H1 (cell line): ENCODE measurements at regions not wholly inside any gene's neighbourhood (a gene's known extent, or its start where the extent isn't known, plus 50 kb on each side); places are given as distances from the start of the nearest gene placed in this dataset.

Source experiments
- CTCF ChIA-PET: fragments of 300-600 bp; sonication (Branson Sonifier 250); formaldehyde crosslinking; loops from one replicate; lab custom pipeline; 2021; ENCODE audit not compliant: partially characterized antibody; lab: Charles Lee
- POLR2A ChIA-PET: fragments of 300-600 bp; sonication (Branson Sonifier 250); formaldehyde crosslinking; loops from one replicate; lab custom pipeline; 2021; ENCODE audit warnings: inconsistent platforms; ENCODE audit not compliant: partially characterized antibody; lab: Charles Lee
- DNase-seq, 2 experiments: peaks; one replicate each; pipeline versions ENCODE4 v3.0.0 to v3.0.0-alpha.2; 2010 to 2022; ENCODE audit warnings: low spot score in 2 of 2, low read depth in 1 of 2, mixed read lengths in 1 of 2
- FAIRE-seq: peaks from 2 replicates; lab custom pipeline; 2011; peaks lifted over from hg19 to GRCh38; lab: Jason Lieb, UNC
- H2AFZ ChIP-seq: 2 replicates; pipeline ENCODE4 v1.8.1; 2012; ENCODE audit warnings: low read length, inconsistent platforms
- H2AK5ac ChIP-seq: 2 replicates; pipeline ENCODE4 v1.6.1; 2013; ENCODE audit warnings: low read depth, low read length
- H2BK120ac ChIP-seq: replicated peaks from 2 replicates; pipeline ENCODE3; 2013; ENCODE audit warnings: low read depth, low read length, inconsistent platforms
- H2BK12ac ChIP-seq: 2 replicates; pipeline ENCODE4 v1.6.1; 2013; ENCODE audit warnings: low read depth, low read length
- H2BK15ac ChIP-seq: 2 replicates; pipeline ENCODE4 v1.6.1; 2013; ENCODE audit warnings: low read length
- H2BK20ac ChIP-seq: 2 replicates; pipeline ENCODE4 v1.6.1; 2013; ENCODE audit warnings: low read length
- H2BK5ac ChIP-seq: 2 replicates; pipeline ENCODE4 v1.6.1; 2013; ENCODE audit warnings: low read depth, low read length
- H3K14ac ChIP-seq: 2 replicates; pipeline ENCODE4 v1.6.1; 2013; ENCODE audit warnings: inconsistent platforms; ENCODE audit not compliant: insufficient read length
- H3K18ac ChIP-seq: 2 replicates; pipeline ENCODE4 v1.6.1; 2013; ENCODE audit warnings: low read length; ENCODE audit errors: extremely low read depth
- H3K23ac ChIP-seq: 2 replicates; pipeline ENCODE4 v1.6.1; 2013; ENCODE audit warnings: inconsistent platforms; ENCODE audit not compliant: insufficient read length
- H3K23me2 ChIP-seq: 2 replicates; pipeline ENCODE4 v1.6.1; 2013; ENCODE audit warnings: low read depth, low read length
- H3K27ac ChIP-seq: 2 replicates; pipeline ENCODE4 v1.6.1; 2011; ENCODE audit warnings: low read depth, low read length, inconsistent platforms
- H3K27me3 ChIP-seq, 4 experiments: replicated peaks in 1 of 4; 1 replicate in 1 of 4; 2 replicates in 3 of 4; pipeline versions ENCODE4 v1.6.1 to v1.8.1; 2011 to 2013; ENCODE audit warnings: low read length in 3 of 4, mild to moderate bottlenecking in 3 of 4, inconsistent platforms in 2 of 4, mixed read lengths in 2 of 4, moderate library complexity in 1 of 4; ENCODE audit not compliant: control insufficient read depth in 3 of 4, insufficient read depth in 3 of 4; ENCODE audit errors: extremely low read depth in 1 of 4
- H3K36me3 ChIP-seq, 4 experiments: 2 replicates each; pipeline versions ENCODE4 v1.6.1 to v1.8.1; 2011 to 2013; ENCODE audit warnings: mild to moderate bottlenecking in 4 of 4, low read length in 3 of 4, moderate library complexity in 2 of 4, control low read depth in 1 of 4, inconsistent platforms in 1 of 4; ENCODE audit not compliant: insufficient read depth in 4 of 4, control insufficient read depth in 2 of 4
- H3K4ac ChIP-seq: replicated peaks from 2 replicates; pipeline ENCODE3; 2013; ENCODE audit warnings: low read length, low read depth, mixed read lengths, inconsistent platforms; ENCODE audit not compliant: insufficient read length
- H3K4me1 ChIP-seq, 4 experiments: replicated peaks in 1 of 4; 1 replicate in 1 of 4; 2 replicates in 3 of 4; pipeline versions ENCODE4 v1.6.1 to v1.8.1; 2011 to 2013; ENCODE audit warnings: low read length in 3 of 4, inconsistent platforms in 2 of 4, mixed read lengths in 1 of 4; ENCODE audit not compliant: insufficient read depth in 4 of 4, control insufficient read depth in 3 of 4
- H3K4me2 ChIP-seq, 2 experiments: 2 replicates each; pipeline versions ENCODE4 v1.6.1 to v1.8.1; 2011 to 2013; ENCODE audit warnings: low read depth in 2 of 2, low read length in 2 of 2, control low read depth in 1 of 2, inconsistent platforms in 1 of 2, mild to moderate bottlenecking in 1 of 2; ENCODE audit not compliant: insufficient read depth in 1 of 2
- H3K4me3 ChIP-seq, 4 experiments: fragments of 200-600, 300-600 bp in 1 of 4; sonication (generic), shearing (Covaris generic), sonication (Bioruptor Twin) in 1 of 4; 2 replicates each; pipeline versions ENCODE4 v1.5.1 to v1.8.1; 2011 to 2016; ENCODE audit warnings: low read length in 4 of 4, low read depth in 3 of 4, control low read depth in 2 of 4, inconsistent platforms in 2 of 4, mild to moderate bottlenecking in 2 of 4, mixed read lengths in 1 of 4, moderate library complexity in 1 of 4; ENCODE audit not compliant: insufficient read depth in 2 of 4; ENCODE audit errors: extremely low read depth in 1 of 4
- H3K56ac ChIP-seq: replicated peaks from 2 replicates; pipeline ENCODE3; 2013; ENCODE audit warnings: low read depth, mild to moderate bottlenecking, mixed read lengths, low read length, inconsistent platforms; ENCODE audit not compliant: insufficient read length
- H3K79me1 ChIP-seq: 2 replicates; pipeline ENCODE4 v1.6.1; 2013; ENCODE audit warnings: low read depth, low read length, control low read depth
- H3K79me2 ChIP-seq, 2 experiments: 2 replicates each; pipeline versions ENCODE4 v1.6.1 to v1.8.1; 2012 to 2013; ENCODE audit warnings: low read length in 2 of 2, mild to moderate bottlenecking in 2 of 2, inconsistent platforms in 1 of 2; ENCODE audit not compliant: insufficient read depth in 2 of 2, control insufficient read depth in 1 of 2
- H3K9ac ChIP-seq, 4 experiments: replicated peaks in 1 of 4; 1 replicate in 1 of 4; 2 replicates in 3 of 4; pipeline versions ENCODE4 v1.6.1 to v1.8.1; 2011 to 2013; ENCODE audit warnings: low read depth in 3 of 4, low read length in 3 of 4, control low read depth in 2 of 4, mild to moderate bottlenecking in 2 of 4, moderate library complexity in 2 of 4, inconsistent platforms in 1 of 4; ENCODE audit errors: extremely low read depth in 1 of 4
- H3K9me3 ChIP-seq, 2 experiments: 2 replicates each; pipeline versions ENCODE4 v1.6.1 to v1.8.1; 2012 to 2013; ENCODE audit warnings: mild to moderate bottlenecking in 2 of 2, moderate library complexity in 2 of 2, control low read depth in 1 of 2, inconsistent platforms in 1 of 2, low read depth in 1 of 2, low read length in 1 of 2, mixed read lengths in 1 of 2; ENCODE audit not compliant: insufficient read depth in 2 of 2
- H4K20me1 ChIP-seq, 2 experiments: replicated peaks in 1 of 2; 2 replicates each; pipeline versions ENCODE3 to v1.8.1; 2011 to 2013; ENCODE audit warnings: inconsistent platforms in 2 of 2, low read length in 2 of 2, mild to moderate bottlenecking in 1 of 2; ENCODE audit not compliant: insufficient read depth in 2 of 2, control insufficient read depth in 1 of 2
- H4K5ac ChIP-seq: 2 replicates; pipeline ENCODE4 v1.6.1; 2013; ENCODE audit warnings: low read length, low read depth, mixed read lengths, inconsistent platforms; ENCODE audit not compliant: insufficient read length
- H4K8ac ChIP-seq: 2 replicates; pipeline ENCODE4 v1.8.0; 2013; ENCODE audit warnings: mild to moderate bottlenecking, moderate library complexity, low read length, inconsistent platforms; ENCODE audit not compliant: insufficient read depth; ENCODE audit errors: extremely low read depth
- H4K91ac ChIP-seq: replicated peaks from 2 replicates; pipeline ENCODE3; 2013; ENCODE audit warnings: low read length, mixed read lengths, inconsistent platforms; ENCODE audit not compliant: insufficient read length
- BRCA1 ChIP-seq: IDR thresholded peaks from 2 replicates; pipeline ENCODE4 v1.6.1; 2012; ENCODE audit warnings: low read depth, low read length, improper control_type of control experiment
- CBX5 ChIP-seq: fragments of 300-800, 300-1000 bp; sonication (generic); IDR thresholded peaks from 2 replicates; pipeline ENCODE4 v1.7.1; 2016; ENCODE audit warnings: antibody characterized with exemption, low read length, low read depth
- CBX8 ChIP-seq: fragments of 300-800, 300-1000 bp; sonication (generic); IDR thresholded peaks from 2 replicates; pipeline ENCODE4 v1.7.1; 2016; ENCODE audit warnings: low read depth, low read length, borderline replicate concordance
- CTBP2 ChIP-seq: IDR thresholded peaks from 2 replicates; pipeline ENCODE4 v1.7.0; 2011; ENCODE audit warnings: borderline replicate concordance, mild to moderate bottlenecking, moderate library complexity, mixed read lengths, low read length; ENCODE audit not compliant: insufficient read depth, insufficient read length
- E2F6 ChIP-seq: IDR thresholded peaks from 2 replicates; pipeline ENCODE4 v1.6.1; 2012; ENCODE audit warnings: inconsistent platforms
- EP300 ChIP-seq, 2 experiments: IDR thresholded peaks; 1 replicate in 1 of 2; 2 replicates in 1 of 2; pipeline ENCODE4 v1.6.1; 2011 to 2012; ENCODE audit warnings: low read depth in 2 of 2, low read length in 2 of 2, mild to moderate bottlenecking in 2 of 2, borderline replicate concordance in 1 of 2, inconsistent platforms in 1 of 2, moderate library complexity in 1 of 2
- GTF2F1 ChIP-seq: IDR thresholded peaks from 2 replicates; pipeline ENCODE4 v1.6.1; 2012; ENCODE audit warnings: low read depth, low read length, improper control_type of control experiment, borderline replicate concordance
- RBBP5 ChIP-seq: IDR thresholded peaks from 2 replicates; pipeline ENCODE4 v1.7.1; 2012; ENCODE audit warnings: low read depth, mild to moderate bottlenecking, inconsistent platforms, low read length, moderate library complexity, borderline replicate concordance
- RNF2 ChIP-seq: fragments of 200-900, 300-1000 bp; sonication (generic); IDR thresholded peaks from 2 replicates; pipeline ENCODE4 v1.7.1; 2016; ENCODE audit warnings: borderline replicate concordance, low read depth, mild to moderate bottlenecking, antibody characterized with exemption, low read length; ENCODE audit not compliant: poor library complexity, severe bottlenecking; ENCODE audit errors: missing control alignments
- SIN3A ChIP-seq, 2 experiments: IDR thresholded peaks in 1 of 2; conservative IDR thresholded peaks in 1 of 2; 2 replicates each; pipeline ENCODE4 v1.6.1; 2011 to 2012; ENCODE audit warnings: low read length in 2 of 2, improper control_type of control experiment in 1 of 2, low read depth in 1 of 2, mild to moderate bottlenecking in 1 of 2
- TCF12 ChIP-seq: IDR thresholded peaks from 2 replicates; pipeline ENCODE4 v1.6.1; 2011; ENCODE audit warnings: low read depth, mild to moderate bottlenecking, low read length
- WGBS, 2 experiments: shearing (Covaris generic) in 1 of 2; methylation state at CpG; one replicate each; pipeline versions ENCODE4 v1.1.6 to v1.1.7; 2013 to 2015; ENCODE audit warnings: low lambda C conversion rate in 2 of 2, mixed read lengths in 2 of 2, inconsistent platforms in 1 of 2, low coverage in 1 of 2, missing lambda C conversion rate in 1 of 2; ENCODE audit not compliant: insufficient replicate concordance in 2 of 2, insufficient coverage in 1 of 2, insufficient read length in 1 of 2; ENCODE audit errors: extremely low coverage in 1 of 2, missing lambda C conversion rate in 1 of 2; 5-methylcytosine and 5-hydroxymethylcytosine counted together

DNA sequence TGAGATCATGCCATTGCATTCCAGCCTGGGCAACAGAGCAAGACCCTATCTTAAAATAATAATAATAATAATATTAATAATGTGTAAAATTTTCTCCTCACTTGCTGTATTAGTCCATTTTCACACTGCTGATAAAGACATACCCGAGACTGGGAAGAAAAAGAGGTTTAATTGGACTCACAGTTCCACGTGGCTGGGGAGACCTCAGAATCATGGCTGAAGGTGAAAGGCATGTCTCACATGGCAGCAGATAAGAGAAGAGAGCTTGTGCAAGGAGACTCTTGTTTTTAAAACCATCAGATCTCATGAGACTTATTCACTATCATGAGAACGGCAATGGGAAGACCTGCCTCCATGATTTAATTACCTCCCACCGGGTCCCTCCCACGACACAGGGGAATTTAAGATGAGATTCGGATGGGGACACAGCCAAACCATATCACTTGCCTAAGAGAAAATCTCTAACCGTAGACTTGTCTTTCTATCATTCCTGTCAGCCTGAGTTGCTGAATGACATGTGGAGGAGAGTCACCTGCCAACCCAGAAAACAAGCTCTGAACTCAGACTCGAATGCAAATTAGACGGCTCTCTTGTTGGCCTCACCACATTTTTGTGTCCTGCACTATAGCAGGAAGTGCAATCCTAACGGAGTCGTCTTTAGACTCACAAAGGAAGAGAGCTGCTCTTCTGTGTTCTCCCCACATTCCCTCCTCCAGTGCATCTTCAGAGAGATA lies 51.9 kb upstream of the DCTD start:
- TF ChIP-seq E2F6 (no peak), RNF2 (no peak), EP300 (IDR thresholded peaks at IDR 0.05; ENCODE audit: borderline replicate concordance in 1 of 2, low read depth in 2 of 2, low read length in 2 of 2) (no peak), SIN3A (conservative IDR thresholded peaks at IDR 0.05 in 1 of 2, IDR thresholded peaks at IDR 0.05 in 1 of 2; ENCODE audit: low read depth in 1 of 2, low read length in 2 of 2) (no peak), CBX5 (no peak), CBX8 (no peak), GTF2F1 (no peak), CTBP2 (no peak), BRCA1 (no peak), RBBP5 (no peak), TCF12 (no peak)
- Histone ChIP-seq H2AK5ac (no peak overlapping the region), H3K9ac (no peak overlapping the region), H3K79me1 (no peaks in the 10 kb centered on the region), H4K8ac (no peak overlapping the region), H3K18ac (no peak overlapping the region), H3K79me2 (no peaks in the 10 kb centered on the region), H3K36me3 (no peaks in the 10 kb centered on the region), H3K9me3 (no peaks in the 10 kb centered on the region), H2AFZ (peak overlapping the region; percentile 72; the same call in 1 of the 2 replicates), H3K23ac (no peak overlapping the region), H3K23me2 (no peaks in the 10 kb centered on the region), H3K27ac (no peak overlapping the region), H3K56ac (no peak overlapping the region), H2BK120ac (no peak overlapping the region), H3K27me3 (no peaks in the 10 kb centered on the region), H3K4ac (no peak overlapping the region), H2BK20ac (no peak overlapping the region), H2BK5ac (no peak overlapping the region), H4K20me1 (no peaks in the 10 kb centered on the region), H4K5ac (no peak overlapping the region), H3K4me1 (no peaks in the 10 kb centered on the region), H3K4me3 (no peak overlapping the region), H3K4me2 (no peak overlapping the region), H4K91ac (no peak overlapping the region), H2BK12ac (no peak overlapping the region), H3K14ac (no peak overlapping the region), H2BK15ac (no peak overlapping the region)
- ChIA-PET POLR2A (no interaction called here), CTCF (interaction anchor here (0.6 to 1.6 kb wide), 8 partner anchors 9 to 293 kb away, joined by 3 to 6 read pairs (median 4); no protein-coding TSS in a partner anchor)
- no peak for DNase-seq
- 80% methylated on average over 11 of the region's 11 CpGs; no CpG with 5 or more reads in 1 of the 2 experiments for WGBS, 2 experiments
- no peak for FAIRE-seq
